ENCODE measurements at regions not wholly inside any gene's neighbourhood (a gene's known extent, or its start where the extent isn't known, plus 50 kb on each side); places are given as distances from the start of the nearest gene placed in this dataset.

GRCh38 chr11:97109078-97109477 is 719.3 kb downstream of the JRKL start:
- Histone ChIP-seq H3K27ac (peak overlapping the region in 2 of 4 donors; percentile 15 to 58), H3K27me3 (no peaks in the 10 kb centered on the region), H3K9me3 (no peaks in the 10 kb centered on the region), H3K4me1 (peaks cover 0 to 11% (median 0%) of the 10 kb centered on the region in 4 donors), H3K4me3 (no peak overlapping the region), H3K36me3 (no peaks in the 10 kb centered on the region)
- 80 to 84% methylated on average over 1 of the region's 1 CpG for WGBS, 2 donors
- no peak for TF ChIP-seq POLR2A (IDR thresholded peaks at IDR 0.05)
- peak in 2 of 4 donors; percentile 46 to 49 for TF ChIP-seq POLR2AphosphoS5 (IDR thresholded peaks at IDR 0.05)
- no peak for DNase-seq
- intact Hi-C loops (cut with DNase I), result no loop called here

GRCh38 chr11:97110376-97110775 is 720.6 kb downstream of the JRKL start:
- Histone ChIP-seq H3K27ac (no peak overlapping the region), H3K9me3 (no peaks in the 10 kb centered on the region), H3K27me3 (no peaks in the 10 kb centered on the region), H3K4me3 (no peak overlapping the region), H3K4me1 (peaks cover 0 to 11% (median 0%) of the 10 kb centered on the region in 4 donors), H3K36me3 (no peaks in the 10 kb centered on the region)
- no peak for DNase-seq
- WGBS, 2 donors, result 72 to 75% methylated on average over 4 of the region's 4 CpGs
- TF ChIP-seq EP300 (IDR thresholded peaks at IDR 0.05), result no peak
- TF ChIP-seq POLR2A (IDR thresholded peaks at IDR 0.05), result no peak
- TF ChIP-seq, protein P1, sequence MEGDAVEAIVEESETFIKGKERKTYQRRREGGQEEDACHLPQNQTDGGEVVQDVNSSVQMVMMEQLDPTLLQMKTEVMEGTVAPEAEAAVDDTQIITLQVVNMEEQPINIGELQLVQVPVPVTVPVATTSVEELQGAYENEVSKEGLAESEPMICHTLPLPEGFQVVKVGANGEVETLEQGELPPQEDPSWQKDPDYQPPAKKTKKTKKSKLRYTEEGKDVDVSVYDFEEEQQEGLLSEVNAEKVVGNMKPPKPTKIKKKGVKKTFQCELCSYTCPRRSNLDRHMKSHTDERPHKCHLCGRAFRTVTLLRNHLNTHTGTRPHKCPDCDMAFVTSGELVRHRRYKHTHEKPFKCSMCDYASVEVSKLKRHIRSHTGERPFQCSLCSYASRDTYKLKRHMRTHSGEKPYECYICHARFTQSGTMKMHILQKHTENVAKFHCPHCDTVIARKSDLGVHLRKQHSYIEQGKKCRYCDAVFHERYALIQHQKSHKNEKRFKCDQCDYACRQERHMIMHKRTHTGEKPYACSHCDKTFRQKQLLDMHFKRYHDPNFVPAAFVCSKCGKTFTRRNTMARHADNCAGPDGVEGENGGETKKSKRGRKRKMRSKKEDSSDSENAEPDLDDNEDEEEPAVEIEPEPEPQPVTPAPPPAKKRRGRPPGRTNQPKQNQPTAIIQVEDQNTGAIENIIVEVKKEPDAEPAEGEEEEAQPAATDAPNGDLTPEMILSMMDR (IDR thresholded peaks at IDR 0.05), result no peak
- no peak for TF ChIP-seq POLR2AphosphoS5 (IDR thresholded peaks at IDR 0.05)
- intact Hi-C loops (cut with DNase I), result no loop called here

DNA sequence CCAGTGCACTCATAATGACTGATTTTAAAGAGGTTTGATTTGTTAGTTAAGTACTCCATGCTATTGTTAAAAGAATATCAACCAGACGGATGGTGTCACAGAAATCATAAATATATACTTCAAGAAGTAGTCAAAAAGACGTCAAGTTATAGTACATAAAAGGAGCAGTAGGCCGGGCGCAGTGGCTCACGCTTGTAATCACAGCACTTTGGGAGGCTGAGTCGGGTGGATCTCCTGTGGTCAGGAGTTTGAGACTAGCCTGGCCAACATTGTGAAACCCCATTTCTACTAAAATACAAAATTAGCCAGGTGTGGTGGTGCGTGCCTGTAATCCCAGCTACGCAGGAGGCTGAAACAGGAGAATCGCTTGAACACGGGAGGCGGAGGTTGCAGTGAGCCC is 721.7 kb downstream of the JRKL start:
- Histone ChIP-seq H3K27ac (no peak overlapping the region), H3K9me3 (no peaks in the 10 kb centered on the region), H3K4me3 (no peak overlapping the region), H3K4me1 (peaks cover 0 to 11% (median 0%) of the 10 kb centered on the region in 4 donors), H3K36me3 (no peaks in the 10 kb centered on the region), H3K27me3 (no peaks in the 10 kb centered on the region)
- WGBS, 2 donors, result 91 to 94% methylated on average over 11 of the region's 11 CpGs
- intact Hi-C loops (cut with DNase I), result no loop called here
- DNase-seq, result no peak
- TF ChIP-seq EP300 (IDR thresholded peaks at IDR 0.05) (no peak), POLR2A (IDR thresholded peaks at IDR 0.05) (no peak), POLR2AphosphoS5 (IDR thresholded peaks at IDR 0.05) (no peak)
- TF ChIP-seq, protein P1 (IDR thresholded peaks at IDR 0.05), result no peak

DNA sequence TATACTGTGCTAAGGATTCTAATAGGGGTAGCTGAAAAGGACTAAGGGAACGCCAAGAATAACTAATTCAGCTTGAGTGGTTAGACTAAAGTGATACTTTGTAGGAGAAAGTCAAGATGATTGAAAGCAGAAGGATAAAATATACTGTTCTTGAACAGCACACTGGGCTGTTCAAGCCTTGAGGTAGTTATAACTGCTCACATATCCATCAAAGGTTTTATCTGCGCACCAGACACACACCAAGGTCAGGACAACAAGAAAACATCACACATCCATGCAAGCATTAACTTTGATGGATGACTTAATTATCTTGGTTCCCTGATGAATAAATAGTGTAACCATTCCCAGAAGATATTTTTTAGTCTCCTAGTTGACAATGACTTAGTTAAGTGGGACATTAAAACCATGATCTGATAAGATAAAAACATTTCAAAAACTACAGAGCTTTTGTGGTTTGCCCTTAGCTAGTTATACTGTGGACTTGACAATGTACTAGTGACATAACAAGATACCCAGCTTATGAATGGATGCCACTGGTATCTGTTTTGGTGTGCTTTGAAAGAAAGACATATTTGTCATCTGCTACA is 728.9 kb downstream of the JRKL start:
- Histone ChIP-seq H3K9me3 (no peaks in the 10 kb centered on the region), H3K27me3 (no peaks in the 10 kb centered on the region), H3K4me1 (no peaks in the 10 kb centered on the region), H3K4me3 (no peak overlapping the region), H3K27ac (no peak overlapping the region), H3K36me3 (no peaks in the 10 kb centered on the region)
- intact Hi-C loops (cut with DNase I), result no loop called here
- no peak for TF ChIP-seq EP300 (IDR thresholded peaks at IDR 0.05)
- TF ChIP-seq POLR2A (IDR thresholded peaks at IDR 0.05), result no peak
- TF ChIP-seq, protein P1 (IDR thresholded peaks at IDR 0.05), result no peak
- no peak for TF ChIP-seq POLR2AphosphoS5 (IDR thresholded peaks at IDR 0.05)
- DNase-seq, result no peak
- 44 to 68% methylated on average over 2 of the region's 2 CpGs for WGBS, 2 donors

- Histone ChIP-seq H3K9me3 (no peaks in the 10 kb centered on the region), H3K36me3 (no peaks in the 10 kb centered on the region), H3K4me1 (no peaks in the 10 kb centered on the region), H3K27ac (no peak overlapping the region), H3K27me3 (no peaks in the 10 kb centered on the region), H3K4me3 (no peak overlapping the region)
- DNase-seq, result no peak
- 37 to 47% methylated on average over 2 of the region's 2 CpGs for WGBS, 2 donors
- TF ChIP-seq POLR2A (IDR thresholded peaks at IDR 0.05), result no peak
- no peak for TF ChIP-seq EP300 (IDR thresholded peaks at IDR 0.05)
- TF ChIP-seq POLR2AphosphoS5 (IDR thresholded peaks at IDR 0.05), result no peak
- TF ChIP-seq, protein P1 (IDR thresholded peaks at IDR 0.05), result no peak
- intact Hi-C loops (cut with DNase I), result no loop called here
These were observed 733.4 kb downstream of the JRKL start for GRCh38 chr11:97123237-97123636.

All from sigmoid colon (tissue), 6 donors.